AG10803 (cell line): ENCODE measurements at regions not wholly inside any gene's neighbourhood (a gene's known extent, or its start where the extent isn't known, plus 50 kb on each side); places are given as distances from the start of the nearest gene placed in this dataset.
"Not testable (repeated sequence)": the region's sequence is repeated elsewhere in the genome, so short reads cannot be mapped to it uniquely, and the experiment has no call there.

Experiments used
- DNase-seq: peaks from one replicate; pipeline ENCODE4 v3.0.0; 2010; ENCODE audit warnings: low read depth
- H3K4me3 ChIP-seq: 2 replicates; pipeline ENCODE4 v1.5.1; 2011; ENCODE audit warnings: mild to moderate bottlenecking, low read length, control low read depth
- CTCF ChIP-seq: conservative IDR thresholded peaks from 2 replicates; pipeline ENCODE4 v1.5.1; 2011; ENCODE audit warnings: mild to moderate bottlenecking, low read length, control low read depth, inconsistent platforms

GRCh38 chr6:49121970-49122369 is 341.1 kb downstream of the MMUT start:
- no peak for TF ChIP-seq CTCF
- no peak for DNase-seq
- no peak overlapping the region for H3K4me3 ChIP-seq

GRCh38 chr6:49118478-49118877 is 344.6 kb downstream of the MMUT start:
- no peak for DNase-seq
- no peak overlapping the region for H3K4me3 ChIP-seq
- TF ChIP-seq CTCF: no peak

- H3K4me3 ChIP-seq: no peak overlapping the region
- TF ChIP-seq CTCF: no peak
- DNase-seq: no peak
These were observed 352.1 kb downstream of the MMUT start for GRCh38 chr6:49110916-49111315.

GRCh38 chr6:49097664-49098063 is 365.4 kb downstream of the MMUT start:
- H3K4me3 ChIP-seq, DNase-seq: not testable (repeated sequence)

GRCh38 chr6:49097116-49097515 is 365.9 kb downstream of the MMUT start:
- TF ChIP-seq CTCF: no peak
- H3K4me3 ChIP-seq: no peak overlapping the region
- no peak for DNase-seq

GRCh38 chr6:49088631-49089030 is 374.4 kb downstream of the MMUT start:
- no peak for DNase-seq
- TF ChIP-seq CTCF: no peak
- H3K4me3 ChIP-seq: no peak overlapping the region

- H3K4me3 ChIP-seq: no peak overlapping the region
- TF ChIP-seq CTCF: no peak
- no peak for DNase-seq
These were observed 375.7 kb downstream of the MMUT start for GRCh38 chr6:49087369-49087768.

GRCh38 chr6:49082611-49083010 is 380.4 kb downstream of the MMUT start:
- H3K4me3 ChIP-seq: no peak overlapping the region
- no peak for TF ChIP-seq CTCF
- DNase-seq: no peak
